CD4-positive, alpha-beta T cell (primary cell): ENCODE measurements at regions not wholly inside any gene's neighbourhood (a gene's known extent, or its start where the extent isn't known, plus 50 kb on each side); places are given as distances from the start of the nearest gene placed in this dataset.
"Not testable (repeated sequence)": the region's sequence is repeated elsewhere in the genome, so short reads cannot be mapped to it uniquely, and the experiment has no call there.

ENCODE experiments used
- ATAC-seq: fragments of 200-7000 bp; cut with Tn5 transposase; one replicate; pipeline ENCODE4 v1.10.0; 2022; ENCODE audit warnings: mild to moderate bottlenecking; ENCODE audit not compliant: poor library complexity
- CTCF ChIA-PET: fragments of 350-600 bp; sonication (Branson Sonifier 250); formaldehyde crosslinking; loops from one replicate; lab custom pipeline; 2021; ENCODE audit warnings: antibody characterized with exemption, inconsistent platforms; lab: Charles Lee
- POLR2A ChIA-PET: fragments of 350-600 bp; sonication (Branson Sonifier 250); formaldehyde crosslinking; loops from one replicate; lab custom pipeline; 2021; ENCODE audit warnings: antibody characterized with exemption, inconsistent platforms; lab: Charles Lee
- DNase-seq, 14 experiments: peaks; one replicate each; pipeline ENCODE4 v3.0.0-alpha.2; 2013 to 2020; ENCODE audit warnings: mixed read lengths in 2 of 14
- H3K27ac ChIP-seq, 2 donors: one replicate each; pipeline versions ENCODE4 v1.5.1 to v1.7.0; 2013; ENCODE audit warnings: low read length in 2 of 2, low read depth in 1 of 2, mild to moderate bottlenecking in 1 of 2
- H3K27me3 ChIP-seq, 2 experiments: 1 replicate in 1 of 2; 2 replicates in 1 of 2; pipeline versions ENCODE4 v1.6.1 to v1.7.0; 2013; ENCODE audit warnings: low read length in 2 of 2, control low read depth in 1 of 2, mild to moderate bottlenecking in 1 of 2, moderate library complexity in 1 of 2; ENCODE audit not compliant: insufficient read depth in 2 of 2, control insufficient read depth in 1 of 2
- H3K36me3 ChIP-seq: one replicate; pipeline ENCODE4 v1.6.1; 2013; ENCODE audit warnings: low read length, control low read depth; ENCODE audit not compliant: insufficient read depth
- H3K4me1 ChIP-seq: one replicate; pipeline ENCODE4 v1.6.1; 2013; ENCODE audit warnings: low read length, control low read depth; ENCODE audit not compliant: insufficient read depth
- H3K4me3 ChIP-seq: one replicate; pipeline ENCODE4 v1.5.1; 2013; ENCODE audit warnings: mild to moderate bottlenecking, low read length, moderate library complexity
- H3K9me3 ChIP-seq, 2 experiments: 1 replicate in 1 of 2; 2 replicates in 1 of 2; pipeline versions ENCODE4 v1.6.1 to v1.7.0; 2013; ENCODE audit warnings: low read length in 2 of 2, mild to moderate bottlenecking in 2 of 2, control low read depth in 1 of 2, moderate library complexity in 1 of 2; ENCODE audit not compliant: control insufficient read depth in 1 of 2, insufficient read depth in 1 of 2
- H3K27ac Mint-ChIP-seq: one replicate; pipeline ENCODE4 v1.8.0; 2020; ENCODE audit warnings: mixed read lengths
- H3K27me3 Mint-ChIP-seq: one replicate; pipeline ENCODE4 v1.8.0; 2021; ENCODE audit warnings: mixed read lengths
- H3K36me3 Mint-ChIP-seq: one replicate; pipeline ENCODE4 v1.8.0; 2021; ENCODE audit warnings: low read depth, mixed read lengths
- H3K4me1 Mint-ChIP-seq: one replicate; pipeline ENCODE4 v1.8.0; 2021; ENCODE audit warnings: low read depth, mixed read lengths
- H3K4me3 Mint-ChIP-seq: one replicate; pipeline ENCODE4 v1.8.0; 2020; ENCODE audit warnings: mild to moderate bottlenecking, mixed read lengths
- H3K9me3 Mint-ChIP-seq: one replicate; pipeline ENCODE4 v1.8.0; 2020; ENCODE audit warnings: mixed read lengths
- CTCF ChIP-seq: fragments of 200-600 bp; IDR thresholded peaks from one replicate; pipeline ENCODE4 v1.8.0; 2022; ENCODE audit warnings: antibody characterized with exemption, mild to moderate bottlenecking
- intact Hi-C, 2 experiments: fragments of 100-400 bp; cut with DNase I in 1 of 2; cut with micrococcal nuclease in 1 of 2; formaldehyde crosslinking; loops; one replicate each; pipeline versions ENCODE4 v1.15.1 to v1.9.0; 2023 to 2025; cut with DNase I, micrococcal nuclease

GRCh38 chr5:101783241-101784013, 512.7 kb downstream of the SLCO4C1 start:
- Mint-ChIP-seq H3K27me3 (no peaks in the 10 kb centered on the region), H3K4me3 (no peak overlapping the region), H3K9me3 (peaks cover 2% of the 10 kb centered on the region), H3K36me3 (no peaks in the 10 kb centered on the region), H3K27ac (no peak overlapping the region), H3K4me1 (no peaks in the 10 kb centered on the region)
- Histone ChIP-seq H3K4me1 (no peaks in the 10 kb centered on the region), H3K4me3 (no peak overlapping the region), H3K27ac (no peak overlapping the region), H3K27me3 (no peaks in the 10 kb centered on the region), H3K9me3 (peaks cover 0 to 8% of the 10 kb centered on the region in 2 experiments), H3K36me3 (no peaks in the 10 kb centered on the region)
- ATAC-seq (no peak), DNase-seq (no peak)
- POLR2A ChIA-PET, result no interaction called here
- CTCF ChIA-PET, result no interaction called here
- no peak for TF ChIP-seq CTCF
- intact Hi-C loops, result no loop called here

- TF ChIP-seq CTCF, result no peak
- H3K4me1 ChIP-seq, result no peaks in the 10 kb centered on the region
- no peak overlapping the region for H3K4me3 Mint-ChIP-seq
- POLR2A ChIA-PET, result no interaction called here
- intact Hi-C loops, result no loop called here
- H3K9me3 ChIP-seq, result peaks cover 0 to 8% of the 10 kb centered on the region in 2 experiments
- CTCF ChIA-PET, result no interaction called here
- peaks cover 2% of the 10 kb centered on the region for H3K9me3 Mint-ChIP-seq
- no peaks in the 10 kb centered on the region for H3K36me3 ChIP-seq
- ATAC-seq, result no peak
- H3K36me3 Mint-ChIP-seq, result no peaks in the 10 kb centered on the region
- no peak overlapping the region for H3K27ac Mint-ChIP-seq
- H3K27me3 ChIP-seq, result no peaks in the 10 kb centered on the region
- no peaks in the 10 kb centered on the region for H3K4me1 Mint-ChIP-seq
- no peak overlapping the region for H3K27ac ChIP-seq
- H3K27me3 Mint-ChIP-seq, result no peaks in the 10 kb centered on the region
- DNase-seq, result no peak
- no peak overlapping the region for H3K4me3 ChIP-seq
Observed at GRCh38 chr5:101782352-101783103, 513.6 kb downstream of the SLCO4C1 start.

GRCh38 chr5:101751105-101751504, 545.0 kb downstream of the SLCO4C1 start:
- Histone ChIP-seq H3K36me3 (no peaks in the 10 kb centered on the region), H3K27ac (no peak overlapping the region), H3K9me3 (peaks cover 0 to 5% of the 10 kb centered on the region in 2 experiments), H3K4me1 (no peaks in the 10 kb centered on the region), H3K27me3 (no peaks in the 10 kb centered on the region), H3K4me3 (no peak overlapping the region)
- CTCF ChIA-PET, result no interaction called here
- no peak overlapping the region for H3K27ac Mint-ChIP-seq
- intact Hi-C loops, result no loop called here
- H3K4me1 Mint-ChIP-seq, result no peaks in the 10 kb centered on the region
- no peak for DNase-seq
- H3K36me3 Mint-ChIP-seq, result no peaks in the 10 kb centered on the region
- ATAC-seq, result no peak
- no peaks in the 10 kb centered on the region for H3K9me3 Mint-ChIP-seq
- no peak overlapping the region for H3K4me3 Mint-ChIP-seq
- no peaks in the 10 kb centered on the region for H3K27me3 Mint-ChIP-seq
- POLR2A ChIA-PET, result no interaction called here
- TF ChIP-seq CTCF, result no peak

- H3K27me3 ChIP-seq, POLR2A ChIA-PET, H3K27me3 Mint-ChIP-seq, H3K4me1 ChIP-seq, H3K4me1 Mint-ChIP-seq, ATAC-seq, H3K4me3 Mint-ChIP-seq, H3K36me3 Mint-ChIP-seq, H3K9me3 ChIP-seq, CTCF ChIA-PET, intact Hi-C loops, H3K27ac Mint-ChIP-seq, H3K9me3 Mint-ChIP-seq, H3K27ac ChIP-seq, DNase-seq, H3K36me3 ChIP-seq, H3K4me3 ChIP-seq: not testable (repeated sequence)
Observed at GRCh38 chr5:101743000-101743399, 553.1 kb downstream of the SLCO4C1 start.
